ENCODE measurements at regions not wholly inside any gene's neighbourhood (a gene's known extent, or its start where the extent isn't known, plus 50 kb on each side); places are given as distances from the start of the nearest gene placed in this dataset.

GRCh38 chr14:104389326-104390220 is 190.0 kb upstream of the C14orf180 start:
- Histone ChIP-seq H3K9me3 (ENCODE audit: control insufficient read depth, insufficient read depth, low read depth, low read length) (no peaks in the 10 kb centered on the region), H3K36me3 (ENCODE audit: control insufficient read depth in 2 of 2, insufficient read depth in 1 of 2, low read length in 2 of 2) (no peaks in the 10 kb centered on the region), H3K27ac (ENCODE audit: extremely low read depth, low read depth, low read length) (no peak overlapping the region), H3K4me3 (ENCODE audit: low read depth, low read length) (no peak overlapping the region), H3K4me1 (ENCODE audit: control insufficient read depth, insufficient read depth, low read length) (no peaks in the 10 kb centered on the region)
- ChIA-PET POLR2A (no interaction called here), CTCF (no interaction called here)
- TF ChIP-seq ZNF280D (tag by site-specific recombination; IDR thresholded peaks at IDR 0.05) (no peak), TCF7L2 (IDR thresholded peaks at IDR 0.05; ENCODE audit: borderline replicate concordance, low read depth, low read length) (no peak), PRDM2 (tag by site-specific recombination; IDR thresholded peaks at IDR 0.05; ENCODE audit: borderline replicate concordance) (no peak), ZNF585B (tag by site-specific recombination; IDR thresholded peaks at IDR 0.05) (no peak), PRDM1 (tag by site-specific recombination; IDR thresholded peaks at IDR 0.05) (no peak), ZNF341 (tag by site-specific recombination; IDR thresholded peaks at IDR 0.05; ENCODE audit: low read depth) (no peak), ZNF202 (tag by site-specific recombination; IDR thresholded peaks at IDR 0.05; ENCODE audit: borderline replicate concordance) (no peak)

DNA sequence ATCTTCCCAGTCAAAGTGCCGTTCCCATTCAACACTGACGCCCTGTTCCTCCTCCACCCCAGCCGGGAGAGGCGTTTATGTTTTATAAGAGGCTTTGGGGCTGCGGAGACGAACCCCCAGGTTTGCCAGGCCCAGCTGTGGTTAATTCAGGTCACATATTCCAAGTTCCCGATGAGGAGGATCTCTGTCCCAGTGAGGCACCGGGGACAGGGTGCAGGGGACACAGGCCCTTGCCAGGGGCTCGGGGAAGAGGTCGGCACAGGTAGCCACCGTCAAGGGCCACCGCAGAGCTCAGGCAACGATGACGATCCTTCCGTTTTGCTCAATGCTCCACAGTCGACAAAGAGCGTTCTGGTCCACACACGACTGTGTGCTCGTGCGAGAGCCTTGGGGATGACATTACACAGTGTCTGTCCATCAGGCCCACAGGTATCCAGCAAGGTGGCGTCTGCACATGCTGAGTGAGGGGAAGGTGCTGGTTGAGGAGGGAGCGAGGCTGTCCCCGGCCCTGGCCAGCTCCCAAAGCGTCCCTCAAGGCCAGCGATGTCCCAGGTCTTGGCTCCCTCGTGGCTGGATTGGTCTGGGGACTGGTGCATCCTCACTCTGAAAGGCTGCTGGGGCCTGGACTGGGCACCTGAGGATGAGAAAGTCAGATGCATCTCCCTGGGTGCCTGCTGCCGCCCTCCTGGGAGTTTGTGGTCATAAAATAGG is 189.2 kb upstream of the C14orf180 start:
- ChIA-PET POLR2A (no interaction called here), CTCF (no interaction called here)
- H3K27ac ChIP-seq (ENCODE audit: extremely low read depth, low read depth, low read length) = no peak overlapping the region
- no peaks in the 10 kb centered on the region for H3K9me3 ChIP-seq (ENCODE audit: control insufficient read depth, insufficient read depth, low read depth, low read length)
- H3K4me3 ChIP-seq (ENCODE audit: low read depth, low read length) = no peak overlapping the region
- TF ChIP-seq HOXD13 (CRISPR knock-in tag; IDR thresholded peaks at IDR 0.05; ENCODE audit: borderline replicate concordance) = no peak
- TF ChIP-seq, protein P1, sequence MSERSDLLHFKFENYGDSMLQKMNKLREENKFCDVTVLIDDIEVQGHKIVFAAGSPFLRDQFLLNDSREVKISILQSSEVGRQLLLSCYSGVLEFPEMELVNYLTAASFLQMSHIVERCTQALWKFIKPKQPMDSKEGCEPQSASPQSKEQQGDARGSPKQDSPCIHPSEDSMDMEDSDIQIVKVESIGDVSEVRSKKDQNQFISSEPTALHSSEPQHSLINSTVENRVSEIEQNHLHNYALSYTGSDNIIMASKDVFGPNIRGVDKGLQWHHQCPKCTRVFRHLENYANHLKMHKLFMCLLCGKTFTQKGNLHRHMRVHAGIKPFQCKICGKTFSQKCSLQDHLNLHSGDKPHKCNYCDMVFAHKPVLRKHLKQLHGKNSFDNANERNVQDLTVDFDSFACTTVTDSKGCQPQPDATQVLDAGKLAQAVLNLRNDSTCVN (tag by site-specific recombination; optimal IDR thresholded peaks at IDR 0.05) = no peak
- TF ChIP-seq AEBP2 (tag by site-specific recombination; IDR thresholded peaks at IDR 0.05; ENCODE audit: borderline replicate concordance) = no peak
- no peaks in the 10 kb centered on the region for H3K4me1 ChIP-seq (ENCODE audit: control insufficient read depth, insufficient read depth, low read length)
- H3K36me3 ChIP-seq (ENCODE audit: control insufficient read depth in 2 of 2, insufficient read depth in 1 of 2, low read length in 2 of 2) = no peaks in the 10 kb centered on the region

All from HEK293 (cell line).